ENCODE measurements at regions not wholly inside any gene's neighbourhood (a gene's known extent, or its start where the extent isn't known, plus 50 kb on each side); places are given as distances from the start of the nearest gene placed in this dataset.

GRCh38 chr9:108086624-108087023 is 597.1 kb upstream of the KLF4 start:
- H3K27ac ChIP-seq (replicated peaks in 1 of 4): no peak overlapping the region
- no peaks in the 10 kb centered on the region for H3K9me3 ChIP-seq
- no peak overlapping the region for H3K4me3 ChIP-seq
- intact Hi-C loops (cut with DNase I): no loop called here
- 67% methylated on average over 4 of the region's 4 CpGs for WGBS
- TF ChIP-seq POLR2AphosphoS5 (IDR thresholded peaks at IDR 0.05) (no peak), CTCF (IDR thresholded peaks at IDR 0.05) (no peak), EP300 (IDR thresholded peaks at IDR 0.05) (no peak), POLR2A (IDR thresholded peaks at IDR 0.05; ENCODE audit: low read depth) (no peak)
- H3K27me3 ChIP-seq: no peaks in the 10 kb centered on the region
- H3K4me1 ChIP-seq: no peaks in the 10 kb centered on the region
- no peaks in the 10 kb centered on the region for H3K36me3 ChIP-seq
- DNase-seq (ENCODE audit: extremely low spot score): peak; percentile 34

GRCh38 chr9:108085294-108085693 is 595.7 kb upstream of the KLF4 start:
- 93% methylated on average over 6 of the region's 6 CpGs for WGBS
- Histone ChIP-seq H3K9me3 (no peaks in the 10 kb centered on the region), H3K27ac (replicated peaks in 1 of 4) (no peak overlapping the region), H3K4me3 (no peak overlapping the region), H3K4me1 (no peaks in the 10 kb centered on the region), H3K27me3 (no peaks in the 10 kb centered on the region), H3K36me3 (no peaks in the 10 kb centered on the region)
- DNase-seq (ENCODE audit: extremely low spot score): peak; percentile 37
- no peak for TF ChIP-seq CTCF (IDR thresholded peaks at IDR 0.05)
- TF ChIP-seq EP300 (IDR thresholded peaks at IDR 0.05): no peak
- no peak for TF ChIP-seq POLR2AphosphoS5 (IDR thresholded peaks at IDR 0.05)
- no peak for TF ChIP-seq POLR2A (IDR thresholded peaks at IDR 0.05; ENCODE audit: low read depth)
- intact Hi-C loops (cut with DNase I): no loop called here

- Histone ChIP-seq H3K36me3 (no peaks in the 10 kb centered on the region), H3K9me3 (no peaks in the 10 kb centered on the region), H3K27me3 (no peaks in the 10 kb centered on the region), H3K4me3 (no peak overlapping the region), H3K27ac (replicated peaks in 1 of 4) (no peak overlapping the region), H3K4me1 (no peaks in the 10 kb centered on the region)
- peak; percentile 72 for DNase-seq (ENCODE audit: extremely low spot score)
- 77% methylated on average over 3 of the region's 3 CpGs for WGBS
- intact Hi-C loops (cut with DNase I): no loop called here
- TF ChIP-seq POLR2A (IDR thresholded peaks at IDR 0.05; ENCODE audit: low read depth): no peak
- no peak for TF ChIP-seq EP300 (IDR thresholded peaks at IDR 0.05)
- no peak for TF ChIP-seq CTCF (IDR thresholded peaks at IDR 0.05)
- no peak for TF ChIP-seq POLR2AphosphoS5 (IDR thresholded peaks at IDR 0.05)
Measured at GRCh38 chr9:108083796-108084352, 594.3 kb upstream of the KLF4 start.

GRCh38 chr9:108083160-108083750 is 593.7 kb upstream of the KLF4 start:
- peak; percentile 53 for DNase-seq (ENCODE audit: extremely low spot score)
- no peaks in the 10 kb centered on the region for H3K9me3 ChIP-seq
- intact Hi-C loops (cut with DNase I): no loop called here
- no peaks in the 10 kb centered on the region for H3K4me1 ChIP-seq
- TF ChIP-seq CTCF (IDR thresholded peaks at IDR 0.05) (no peak), POLR2A (IDR thresholded peaks at IDR 0.05; ENCODE audit: low read depth) (no peak), EP300 (IDR thresholded peaks at IDR 0.05) (no peak), POLR2AphosphoS5 (IDR thresholded peaks at IDR 0.05) (no peak)
- WGBS: 86% methylated on average over 6 of the region's 6 CpGs
- H3K36me3 ChIP-seq: no peaks in the 10 kb centered on the region
- no peak overlapping the region for H3K27ac ChIP-seq (replicated peaks in 1 of 4)
- H3K4me3 ChIP-seq: no peak overlapping the region
- H3K27me3 ChIP-seq: no peaks in the 10 kb centered on the region

- TF ChIP-seq POLR2AphosphoS5 (IDR thresholded peaks at IDR 0.05) (no peak), POLR2A (IDR thresholded peaks at IDR 0.05; ENCODE audit: low read depth) (no peak), EP300 (IDR thresholded peaks at IDR 0.05) (no peak), CTCF (IDR thresholded peaks at IDR 0.05) (no peak)
- no peaks in the 10 kb centered on the region for H3K9me3 ChIP-seq
Measured at GRCh38 chr9:108081112-108081511, 591.5 kb upstream of the KLF4 start.

More at GRCh38 chr9:108081112-108081511, 591.5 kb upstream of the KLF4 start:
- DNase-seq (ENCODE audit: extremely low spot score): no peak
- H3K27ac ChIP-seq (replicated peaks in 1 of 4): no peak overlapping the region
- H3K4me3 ChIP-seq: no peak overlapping the region
- intact Hi-C loops (cut with DNase I): no loop called here
- H3K4me1 ChIP-seq: no peaks in the 10 kb centered on the region
- no peaks in the 10 kb centered on the region for H3K27me3 ChIP-seq
- no peaks in the 10 kb centered on the region for H3K36me3 ChIP-seq
